Trophoblast cell (in vitro differentiated cells and primary cell): ENCODE measurements at regions not wholly inside any gene's neighbourhood (a gene's known extent, or its start where the extent isn't known, plus 50 kb on each side); places are given as distances from the start of the nearest gene placed in this dataset.
A peak's percentile ranks its signal among the peaks of the same experiment; 100 is the strongest.

Experiments
- DNase-seq, 2 donors: peaks; one replicate each; pipeline ENCODE4 v3.0.0-alpha.2; 2016
- H2AFZ ChIP-seq: 2 replicates; pipeline ENCODE4 v1.6.1; 2013; ENCODE audit warnings: low read length, moderate library complexity, mild to moderate bottlenecking; ENCODE audit not compliant: insufficient read depth, poor library complexity
- H2AK5ac ChIP-seq: 2 replicates; pipeline ENCODE4 v1.6.1; 2013; ENCODE audit warnings: mild to moderate bottlenecking, low read length
- H2BK120ac ChIP-seq: 2 replicates; pipeline ENCODE4 v1.6.1; 2013; ENCODE audit warnings: low read length, mild to moderate bottlenecking, moderate library complexity; ENCODE audit not compliant: insufficient read depth, poor library complexity
- H2BK12ac ChIP-seq: 2 replicates; pipeline ENCODE4 v1.6.1; 2013; ENCODE audit warnings: mild to moderate bottlenecking, low read length, moderate library complexity
- H2BK5ac ChIP-seq: 2 replicates; pipeline ENCODE4 v1.6.1; 2013; ENCODE audit warnings: low read length, low read depth, moderate library complexity, mild to moderate bottlenecking; ENCODE audit not compliant: poor library complexity
- H3K14ac ChIP-seq: 2 replicates; pipeline ENCODE4 v1.6.1; 2013; ENCODE audit warnings: mild to moderate bottlenecking, low read length
- H3K18ac ChIP-seq: 2 replicates; pipeline ENCODE4 v1.6.1; 2013; ENCODE audit warnings: mild to moderate bottlenecking, low read length
- H3K23ac ChIP-seq: 2 replicates; pipeline ENCODE4 v1.6.1; 2013; ENCODE audit warnings: low read length
- H3K27ac ChIP-seq: 2 replicates; pipeline ENCODE4 v1.5.1; 2013; ENCODE audit warnings: low read depth, mild to moderate bottlenecking, inconsistent platforms, low read length, moderate library complexity
- H3K27me3 ChIP-seq: 2 replicates; pipeline ENCODE4 v1.6.1; 2013; ENCODE audit warnings: inconsistent platforms, mild to moderate bottlenecking, low read length, moderate library complexity; ENCODE audit not compliant: insufficient read depth
- H3K36me3 ChIP-seq, 2 experiments: 1 replicate in 1 of 2; 2 replicates in 1 of 2; pipeline ENCODE4 v1.6.1; 2013; ENCODE audit warnings: low read length in 2 of 2, mild to moderate bottlenecking in 2 of 2, moderate library complexity in 1 of 2; ENCODE audit not compliant: insufficient read depth in 2 of 2, control insufficient read depth in 1 of 2
- H3K4ac ChIP-seq: 2 replicates; pipeline ENCODE4 v1.6.1; 2013; ENCODE audit warnings: low read depth, mild to moderate bottlenecking, low read length, moderate library complexity
- H3K4me1 ChIP-seq, 2 experiments: 1 replicate in 1 of 2; 2 replicates in 1 of 2; pipeline ENCODE4 v1.6.1; 2013; ENCODE audit warnings: low read length in 2 of 2, mild to moderate bottlenecking in 2 of 2, moderate library complexity in 1 of 2; ENCODE audit not compliant: insufficient read depth in 2 of 2, control insufficient read depth in 1 of 2
- H3K4me2 ChIP-seq: 2 replicates; pipeline ENCODE4 v1.6.1; 2013; ENCODE audit warnings: inconsistent platforms, mild to moderate bottlenecking, low read length, moderate library complexity
- H3K4me3 ChIP-seq: 2 replicates; pipeline ENCODE4 v1.5.1; 2013; ENCODE audit warnings: mild to moderate bottlenecking, low read depth, low read length, inconsistent platforms
- H3K79me1 ChIP-seq: one replicate; pipeline ENCODE4 v1.6.1; 2013; ENCODE audit warnings: low read length
- H3K79me2 ChIP-seq: 2 replicates; pipeline ENCODE4 v1.6.1; 2013; ENCODE audit warnings: low read length, mild to moderate bottlenecking; ENCODE audit not compliant: control insufficient read depth, insufficient read depth, poor library complexity
- H3K9ac ChIP-seq: 2 replicates; pipeline ENCODE4 v1.6.1; 2013; ENCODE audit warnings: mild to moderate bottlenecking, low read length
- H3K9me3 ChIP-seq: 2 replicates; pipeline ENCODE4 v1.6.1; 2013; ENCODE audit warnings: low read depth, mild to moderate bottlenecking, control low read depth, inconsistent platforms, low read length; ENCODE audit not compliant: insufficient read depth
- H4K12ac ChIP-seq: 2 replicates; pipeline ENCODE4 v1.6.1; 2013; ENCODE audit warnings: low read depth, mild to moderate bottlenecking, low read length, moderate library complexity
- H4K8ac ChIP-seq: 2 replicates; pipeline ENCODE4 v1.6.1; 2013; ENCODE audit warnings: low read depth, mild to moderate bottlenecking, low read length, moderate library complexity
- H4K91ac ChIP-seq: one replicate; pipeline ENCODE4 v1.6.1; 2013; ENCODE audit warnings: low read depth, mild to moderate bottlenecking, low read length, moderate library complexity
- WGBS: extraction: QIAGEN DNeasy Blood & Tissue Kit; methylation state at CpG from one replicate; pipeline ENCODE4 v1.1.7; 2013; ENCODE audit warnings: missing lambda C conversion rate; ENCODE audit not compliant: insufficient read length, insufficient coverage; ENCODE audit errors: extremely low coverage; 5-methylcytosine and 5-hydroxymethylcytosine counted together

GRCh38 chr15:89015412-89016097, 72.7 kb upstream of the ABHD2 start:
- Histone ChIP-seq H3K79me1 (peaks cover 2% of the 10 kb centered on the region), H3K14ac (no peak overlapping the region), H2AFZ (no peak overlapping the region), H3K4me3 (no peak overlapping the region), H4K12ac (no peak overlapping the region), H3K27me3 (no peaks in the 10 kb centered on the region), H3K23ac (no peak overlapping the region), H3K18ac (no peak overlapping the region), H3K36me3 (no peaks in the 10 kb centered on the region), H3K4me1 (peaks cover 4 to 7% of the 10 kb centered on the region in 2 experiments), H4K91ac (no peak overlapping the region), H2AK5ac (no peak overlapping the region), H2BK5ac (no peak overlapping the region), H3K4me2 (no peak overlapping the region), H3K27ac (no peak overlapping the region), H3K4ac (no peak overlapping the region), H4K8ac (no peak overlapping the region), H3K9me3 (no peaks in the 10 kb centered on the region), H2BK12ac (no peak overlapping the region), H3K9ac (no peak overlapping the region), H3K79me2 (no peaks in the 10 kb centered on the region), H2BK120ac (no peak overlapping the region)
- no peak for DNase-seq
- WGBS, result no CpG with 5 or more reads among the region's 5 CpGs

- Histone ChIP-seq H3K4me2 (no peak overlapping the region), H2BK120ac (peak overlapping the region; percentile 58), H3K36me3 (no peaks in the 10 kb centered on the region), H3K4ac (no peak overlapping the region), H2AFZ (no peak overlapping the region), H4K8ac (no peak overlapping the region), H3K9ac (no peak overlapping the region), H3K27ac (peak overlapping the region; percentile 50), H3K4me1 (peaks cover 4 to 7% of the 10 kb centered on the region in 2 experiments), H3K9me3 (no peaks in the 10 kb centered on the region), H3K79me1 (peaks cover 2% of the 10 kb centered on the region), H4K12ac (no peak overlapping the region), H2BK5ac (peak overlapping the region; percentile 35), H3K79me2 (no peaks in the 10 kb centered on the region), H3K4me3 (no peak overlapping the region), H2BK12ac (peak overlapping the region; percentile 7), H4K91ac (peak overlapping the region; percentile 60), H3K14ac (peak overlapping the region; percentile 13), H3K27me3 (no peaks in the 10 kb centered on the region), H3K18ac (no peak overlapping the region), H2AK5ac (no peak overlapping the region), H3K23ac (no peak overlapping the region)
- DNase-seq, result peak; percentile 48 to 64
- no CpG with 5 or more reads among the region's 10 CpGs for WGBS
Observed at GRCh38 chr15:89016549-89017041, 71.7 kb upstream of the ABHD2 start.

GRCh38 chr15:89017370-89018066, 70.7 kb upstream of the ABHD2 start:
- peaks cover 4 to 7% of the 10 kb centered on the region in 2 experiments for H3K4me1 ChIP-seq
- H3K9me3 ChIP-seq, result no peaks in the 10 kb centered on the region
- peak; percentile 84 to 94 for DNase-seq
- H4K91ac ChIP-seq, result no peak overlapping the region
- H3K36me3 ChIP-seq, result no peaks in the 10 kb centered on the region
- H3K14ac ChIP-seq, result no peak overlapping the region
- H3K79me1 ChIP-seq, result peaks cover 2% of the 10 kb centered on the region
- no peak overlapping the region for H2BK12ac ChIP-seq
- no peak overlapping the region for H2AK5ac ChIP-seq
- no peak overlapping the region for H3K27ac ChIP-seq
- no peak overlapping the region for H3K9ac ChIP-seq
- WGBS, result no CpG with 5 or more reads among the region's 38 CpGs
- peak overlapping the region; percentile 51 for H2AFZ ChIP-seq
- H2BK5ac ChIP-seq, result no peak overlapping the region
- H3K4me2 ChIP-seq, result peak overlapping the region; percentile 49
- no peak overlapping the region for H3K4ac ChIP-seq
- no peak overlapping the region for H4K12ac ChIP-seq
- H2BK120ac ChIP-seq, result no peak overlapping the region
- H4K8ac ChIP-seq, result peak overlapping the region; percentile 0
- H3K79me2 ChIP-seq, result no peaks in the 10 kb centered on the region
- no peak overlapping the region for H3K18ac ChIP-seq
- no peak overlapping the region for H3K23ac ChIP-seq
- no peak overlapping the region for H3K4me3 ChIP-seq
- no peaks in the 10 kb centered on the region for H3K27me3 ChIP-seq

- no peak overlapping the region for H4K12ac ChIP-seq
- H3K4me1 ChIP-seq, result peaks cover 4 to 7% of the 10 kb centered on the region in 2 experiments
- no peak overlapping the region for H3K27ac ChIP-seq
- H4K8ac ChIP-seq, result no peak overlapping the region
- H2BK120ac ChIP-seq, result peak overlapping the region; percentile 28
- H3K9me3 ChIP-seq, result no peaks in the 10 kb centered on the region
- no peak overlapping the region for H2AFZ ChIP-seq
- no peak overlapping the region for H3K9ac ChIP-seq
- H3K36me3 ChIP-seq, result no peaks in the 10 kb centered on the region
- H3K4me2 ChIP-seq, result no peak overlapping the region
- peak overlapping the region; percentile 50 for H2BK12ac ChIP-seq
- peak overlapping the region; percentile 36 for H2AK5ac ChIP-seq
- WGBS, result no CpG with 5 or more reads among the region's 7 CpGs
- H3K79me1 ChIP-seq, result peaks cover 2% of the 10 kb centered on the region
- H2BK5ac ChIP-seq, result no peak overlapping the region
- no peak for DNase-seq
- no peak overlapping the region for H3K23ac ChIP-seq
- H3K27me3 ChIP-seq, result no peaks in the 10 kb centered on the region
- H3K79me2 ChIP-seq, result no peaks in the 10 kb centered on the region
- H4K91ac ChIP-seq, result peak overlapping the region; percentile 18
- no peak overlapping the region for H3K14ac ChIP-seq
- H3K4me3 ChIP-seq, result no peak overlapping the region
- H3K4ac ChIP-seq, result no peak overlapping the region
- H3K18ac ChIP-seq, result no peak overlapping the region
Observed at GRCh38 chr15:89018207-89018606, 70.0 kb upstream of the ABHD2 start.
